Fibroblast of lung (primary cell): ENCODE measurements at regions not wholly inside any gene's neighbourhood (a gene's known extent, or its start where the extent isn't known, plus 50 kb on each side); places are given as distances from the start of the nearest gene placed in this dataset.

ENCODE experiments used
- CTCF ChIP-seq, 2 donors: IDR thresholded peaks in 1 of 2; conservative IDR thresholded peaks in 1 of 2; 1 replicate in 1 of 2; 2 replicates in 1 of 2; pipeline ENCODE4 v1.5.1; 2011 to 2012; ENCODE audit warnings: low read length in 2 of 2, control low read depth in 1 of 2, inconsistent platforms in 1 of 2, low read depth in 1 of 2, mild to moderate bottlenecking in 1 of 2
- EZH2 ChIP-seq: IDR thresholded peaks from 2 replicates; pipeline ENCODE4 v1.5.1; 2012; ENCODE audit warnings: low read length, control low read depth, mild to moderate bottlenecking; ENCODE audit errors: missing control alignments

DNA sequence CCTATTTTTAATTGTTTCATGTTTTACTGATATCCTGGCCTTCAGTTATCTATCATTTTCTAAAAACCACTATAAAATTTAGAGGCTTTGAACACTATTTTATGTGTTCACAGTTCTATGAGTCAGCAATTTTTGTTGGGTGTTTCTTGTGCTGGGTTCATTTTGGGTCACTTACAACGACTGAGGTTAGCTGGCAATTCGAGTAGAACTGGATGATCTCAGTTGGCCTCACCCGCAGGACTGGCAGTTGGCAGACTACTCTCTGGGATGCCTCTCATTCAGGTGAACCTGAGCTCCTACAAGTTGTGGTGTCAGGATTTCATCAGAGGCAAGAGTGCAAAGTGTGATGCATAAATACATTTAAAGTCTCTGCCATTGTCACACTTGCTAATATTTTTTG is 151.0 kb upstream of the PAPPA start:
- TF ChIP-seq CTCF (conservative IDR thresholded peaks at IDR 0.05 in 1 of 2, IDR thresholded peaks at IDR 0.05 in 1 of 2; ENCODE audit: low read depth in 1 of 2, low read length in 2 of 2) (no peak), EZH2 (no peak)
